RCC 7860 (cell line): ENCODE measurements at regions not wholly inside any gene's neighbourhood (a gene's known extent, or its start where the extent isn't known, plus 50 kb on each side); places are given as distances from the start of the nearest gene placed in this dataset.
A peak's percentile ranks its signal among the peaks of the same experiment; 100 is the strongest.

ENCODE experiments used
- DNase-seq: peaks from one replicate; pipeline ENCODE4 v3.0.0-alpha.2; 2015; ENCODE audit warnings: low spot score
- FAIRE-seq: peaks from 2 replicates; lab custom pipeline; 2012; peaks lifted over from hg19 to GRCh38; lab: Jason Lieb, UNC

- FAIRE-seq (no peak), DNase-seq (no peak)
These were observed 680.8 kb upstream of the FAM241A start for GRCh38 chr4:111464251-111465045.

GRCh38 chr4:111466811-111467604 is 678.2 kb upstream of the FAM241A start:
- FAIRE-seq: no peak
- no peak for DNase-seq

GRCh38 chr4:111475001-111475400 is 670.3 kb upstream of the FAM241A start:
- FAIRE-seq: no peak
- no peak for DNase-seq

DNA sequence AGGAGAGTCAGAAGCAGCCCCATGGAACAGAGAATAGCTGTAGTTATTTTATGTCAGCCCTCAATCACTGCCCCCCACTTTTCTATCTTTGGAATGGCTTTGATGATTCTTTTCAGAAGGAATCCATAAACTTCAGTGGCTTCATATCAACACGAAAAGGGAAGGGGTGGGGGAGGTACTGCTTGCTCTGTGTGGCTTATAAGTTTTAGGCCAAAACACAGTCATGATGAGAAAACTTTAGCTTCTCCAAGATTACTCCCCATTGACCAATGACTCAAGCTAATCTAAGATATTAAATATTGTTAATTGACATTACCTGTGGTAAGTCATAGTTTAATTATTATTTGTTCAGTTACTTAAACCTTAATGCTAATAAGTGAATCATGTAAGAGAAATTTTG is 669.6 kb upstream of the FAM241A start:
- no peak for DNase-seq
- no peak for FAIRE-seq

DNA sequence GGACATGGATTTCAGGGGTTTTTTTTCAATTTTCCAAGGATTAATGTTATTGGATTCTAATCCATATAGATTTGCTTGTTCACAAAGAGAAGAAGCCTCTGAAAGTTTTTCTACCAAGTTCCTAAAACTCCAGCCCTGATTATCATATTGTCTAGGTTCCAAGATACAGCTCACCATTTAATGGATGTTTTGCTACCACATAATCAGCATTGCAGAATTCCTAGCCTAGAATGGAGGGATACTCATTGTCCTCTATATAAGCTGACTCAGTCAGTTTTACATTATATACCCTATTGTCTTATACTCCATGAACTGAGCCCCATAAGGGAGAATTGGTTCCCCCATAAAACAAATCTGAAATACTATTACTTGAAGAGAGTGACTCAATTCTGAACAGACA is 664.7 kb upstream of the FAM241A start:
- FAIRE-seq (no peak), DNase-seq (no peak)

GRCh38 chr4:111483375-111484169 is 661.7 kb upstream of the FAM241A start:
- DNase-seq: no peak
- no peak for FAIRE-seq

DNA sequence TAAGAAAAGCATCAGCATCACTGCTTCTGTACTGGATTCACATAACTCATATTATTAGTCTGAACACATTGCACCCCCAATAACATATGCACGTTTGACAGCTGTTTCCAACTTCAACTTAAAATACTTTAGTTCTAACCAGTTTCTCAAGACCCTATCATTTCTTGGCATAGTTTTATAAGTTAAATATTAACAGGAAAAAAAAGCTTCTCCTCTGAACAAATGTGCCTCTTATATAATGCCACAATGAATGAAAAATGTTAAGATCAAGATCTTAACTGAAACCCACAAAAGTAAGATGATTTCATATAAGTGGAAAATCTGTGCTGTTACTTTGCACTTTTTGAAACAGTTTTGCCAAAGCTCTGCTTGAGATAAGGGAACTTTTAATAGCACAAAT is 652.8 kb upstream of the FAM241A start:
- FAIRE-seq: peak; percentile 78

GRCh38 chr4:111494471-111494870 is 650.8 kb upstream of the FAM241A start:
- DNase-seq (no peak), FAIRE-seq (no peak)

More for the DNA sequence above, 652.8 kb upstream of the FAM241A start:
- DNase-seq: no peak

- DNase-seq (no peak), FAIRE-seq (no peak)
These were observed 650.3 kb upstream of the FAM241A start for GRCh38 chr4:111494971-111495370.

DNA sequence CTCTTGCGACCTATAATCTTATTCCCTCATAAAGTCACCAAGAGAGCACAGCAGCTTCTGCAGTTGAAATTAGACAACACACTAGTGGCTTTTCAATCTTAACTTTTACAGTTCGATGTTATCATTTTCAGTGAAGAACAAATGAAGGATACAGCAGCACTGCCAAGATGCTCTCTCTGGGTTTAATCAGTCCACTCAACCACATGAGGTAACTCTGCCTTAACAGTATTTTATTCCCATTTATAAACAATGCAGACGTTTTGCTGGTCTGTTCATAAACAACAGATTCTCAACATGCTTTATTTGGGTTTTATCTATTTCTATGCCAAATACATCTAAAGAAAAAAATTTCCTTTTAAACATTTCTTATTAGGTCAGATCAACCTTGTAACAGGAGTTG is 646.0 kb upstream of the FAM241A start:
- no peak for DNase-seq
- FAIRE-seq: no peak

DNA sequence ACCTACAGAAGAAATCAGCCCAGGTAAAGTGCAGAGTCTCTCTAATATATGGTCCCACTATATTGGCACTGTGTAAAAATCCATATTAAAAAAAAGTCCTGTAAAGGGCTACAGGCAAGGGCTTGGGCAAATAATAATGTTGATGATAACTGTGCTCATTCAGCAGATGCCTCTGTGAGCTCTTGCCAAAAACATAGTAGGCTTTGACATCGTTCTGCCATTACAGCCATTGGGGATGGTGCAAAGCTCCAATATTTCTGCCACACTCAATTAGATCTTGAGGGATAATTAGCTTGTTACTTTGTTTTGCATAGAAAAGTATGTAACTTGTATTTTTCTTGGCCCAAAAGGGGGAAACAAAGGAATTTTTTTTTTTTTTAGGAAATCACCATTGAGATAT is 645.5 kb upstream of the FAM241A start:
- no peak for FAIRE-seq

DNA sequence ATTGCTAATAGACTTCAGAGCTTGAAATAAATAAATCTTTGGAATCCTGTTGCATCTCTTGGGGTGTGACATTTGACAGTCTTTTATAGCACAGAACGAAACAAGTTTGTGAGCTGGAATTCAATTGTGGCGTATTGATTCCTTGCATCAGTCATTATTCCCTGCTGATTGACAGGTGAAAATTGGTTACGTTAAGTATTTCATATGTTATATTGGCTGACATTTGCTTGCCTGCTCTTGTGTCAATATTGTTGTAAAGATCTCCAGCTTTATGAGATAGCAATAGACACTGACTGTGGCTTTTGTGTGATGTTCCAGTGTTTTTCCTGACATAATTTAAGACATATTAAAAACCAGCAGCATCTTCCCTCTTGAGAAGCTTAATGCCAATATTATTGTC is 644.4 kb upstream of the FAM241A start:
- FAIRE-seq: no peak
- no peak for DNase-seq

More for the DNA sequence above, 645.5 kb upstream of the FAM241A start:
- no peak for DNase-seq

DNA sequence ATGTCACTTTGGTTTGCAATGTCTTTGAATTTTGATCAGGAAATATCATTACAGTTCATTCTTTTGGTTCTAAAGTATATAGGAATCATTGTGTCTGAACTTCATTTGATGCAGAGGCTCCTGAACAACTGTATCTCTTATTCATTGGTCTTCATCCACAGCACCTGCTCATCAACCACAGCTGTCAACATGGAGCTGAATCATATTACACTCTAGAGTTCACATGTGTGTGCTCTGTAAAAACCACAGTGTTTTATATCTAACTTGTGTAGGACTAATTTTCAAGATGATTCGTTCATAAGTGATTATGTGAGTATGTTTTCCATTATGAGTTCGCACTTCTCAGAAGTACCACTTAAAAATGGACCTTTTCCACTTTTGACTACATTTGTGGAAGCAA is 643.3 kb upstream of the FAM241A start:
- FAIRE-seq (no peak), DNase-seq (no peak)

- no peak for FAIRE-seq
These were observed 642.6 kb upstream of the FAM241A start for GRCh38 chr4:111502626-111503025.

DNA sequence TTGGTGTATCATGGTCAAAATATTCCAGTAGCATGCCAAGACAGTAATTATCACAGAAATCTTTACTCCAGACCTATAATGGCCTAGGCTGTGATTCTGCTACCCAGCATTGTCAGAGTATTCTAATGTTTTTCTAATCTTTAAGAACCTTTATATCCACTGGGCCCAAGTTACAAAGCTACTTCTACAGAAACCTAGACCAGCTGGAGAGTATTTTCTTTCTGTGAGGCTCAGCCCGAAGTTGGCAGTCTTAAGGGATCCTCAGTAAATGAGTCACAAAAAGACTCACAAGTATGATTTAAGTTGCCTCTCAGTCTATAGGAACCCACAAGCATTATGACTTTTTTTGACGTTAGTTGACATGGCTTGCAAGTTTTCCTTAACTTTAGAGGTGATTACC is 638.5 kb upstream of the FAM241A start:
- FAIRE-seq: no peak
- peak; percentile 8 for DNase-seq

More at GRCh38 chr4:111502626-111503025, 642.6 kb upstream of the FAM241A start:
- DNase-seq: no peak

GRCh38 chr4:111510535-111510934 is 634.7 kb upstream of the FAM241A start:
- no peak for FAIRE-seq
- DNase-seq: peak; percentile 15

DNA sequence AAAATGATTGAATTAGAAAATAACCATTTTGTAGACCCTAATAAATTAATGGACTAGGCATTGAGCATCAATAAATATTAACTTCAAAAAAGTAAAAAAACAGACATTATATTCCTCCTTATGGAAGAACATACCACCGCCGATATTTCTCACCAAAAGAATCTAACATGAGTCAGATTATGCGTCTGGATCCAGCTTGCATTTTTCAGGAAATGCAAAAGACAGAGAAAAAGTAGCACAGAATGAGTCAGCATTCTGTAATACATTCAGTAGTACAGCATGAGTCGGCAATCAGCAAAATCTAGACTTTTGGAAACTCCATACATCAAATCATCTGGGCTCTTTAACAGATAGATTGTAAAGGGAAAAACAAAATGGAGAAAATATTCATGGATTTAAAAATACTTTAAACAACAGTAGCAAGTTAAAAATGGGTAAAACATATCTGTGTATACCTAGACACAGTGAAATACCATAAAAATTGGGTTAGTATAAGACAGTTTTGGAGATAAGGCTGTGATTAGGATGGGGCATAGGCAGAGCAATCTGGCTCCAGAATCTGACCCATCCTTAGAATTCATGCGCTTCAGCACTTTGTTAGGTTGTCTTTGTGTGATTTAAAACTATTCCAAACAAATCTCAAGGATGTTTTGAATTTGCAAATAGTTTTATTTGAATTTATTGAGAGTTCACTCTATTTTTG is 633.0 kb upstream of the FAM241A start:
- DNase-seq (peak; percentile 72), FAIRE-seq (peak; percentile 91)

- FAIRE-seq (no peak), DNase-seq (no peak)
These were observed 625.6 kb upstream of the FAM241A start for GRCh38 chr4:111519683-111520082.

- DNase-seq (no peak), FAIRE-seq (no peak)
These were observed 614.8 kb upstream of the FAM241A start for GRCh38 chr4:111530446-111530845.

DNA sequence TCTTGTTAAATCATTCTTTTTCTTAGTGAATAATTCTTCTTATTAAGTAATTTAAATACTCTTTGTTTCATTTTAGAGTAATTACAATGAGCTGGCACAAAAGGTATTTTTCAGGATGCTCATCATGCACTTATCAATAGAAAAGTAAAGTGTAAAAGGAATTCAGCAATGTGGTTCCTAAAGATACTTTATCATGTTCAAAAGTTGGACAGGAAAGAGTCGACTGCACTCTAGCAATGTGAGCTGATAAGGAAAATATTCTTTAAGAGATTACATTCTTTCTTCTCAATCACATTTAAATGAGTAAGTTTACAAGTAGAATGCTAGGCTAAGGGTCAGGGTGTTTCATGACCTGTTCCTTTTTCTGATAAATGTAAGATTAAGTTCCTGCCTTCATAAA is 609.5 kb upstream of the FAM241A start:
- no peak for DNase-seq
- FAIRE-seq: no peak

DNA sequence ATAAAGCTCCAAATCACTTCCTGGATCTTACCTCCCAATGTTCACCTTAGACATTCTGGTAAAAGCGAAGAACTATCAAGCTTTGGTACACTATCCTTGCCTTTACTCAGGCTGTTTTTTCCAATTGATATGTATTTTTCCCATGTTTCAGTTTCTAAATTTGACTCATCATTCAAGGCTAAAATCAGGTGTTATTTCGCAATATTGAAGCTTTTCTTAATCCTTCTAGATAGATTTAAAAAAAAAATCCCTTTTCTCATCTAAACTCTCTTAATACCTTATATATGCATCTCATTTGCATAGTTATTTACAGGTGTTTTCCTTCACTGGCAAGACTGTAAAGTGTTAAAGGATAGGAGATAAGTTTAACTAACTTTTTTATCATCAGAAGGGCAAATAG is 608.1 kb upstream of the FAM241A start:
- DNase-seq: no peak
- no peak for FAIRE-seq
